MCF 10A (cell line): ENCODE measurements at regions not wholly inside any gene's neighbourhood (a gene's known extent, or its start where the extent isn't known, plus 50 kb on each side); places are given as distances from the start of the nearest gene placed in this dataset.

Source experiments
- BruUV-seq: library from RNA; stranded (reverse); fragments of 400-500 nt; replicated peaks from 2 replicates; lab custom pipeline; 2021; lab: Mats Ljungman, UMichigan
- CTCF ChIA-PET: fragments of 300-600 bp; sonication (Branson Sonifier 250); formaldehyde crosslinking; extraction: SDS; loops from one replicate; lab custom pipeline; 2021; ENCODE audit warnings: antibody characterized with exemption, inconsistent platforms; lab: Yijun Ruan, JAX
- POLR2A ChIA-PET: fragments of 300-600, 350-650 bp; sonication (Branson Sonifier 250); formaldehyde crosslinking; extraction: SDS; loops from one replicate; lab custom pipeline; 2020; ENCODE audit warnings: antibody characterized with exemption, inconsistent platforms; lab: Yijun Ruan, JAX
- DNase-seq: peaks from one replicate; pipeline ENCODE4 v3.0.0-alpha.2; 2018; ENCODE audit not compliant: unreplicated experiment
- H3K27ac Mint-ChIP-seq: one replicate; pipeline ENCODE4 v1.8.0; 2022; ENCODE audit warnings: mild to moderate bottlenecking, low read depth, mixed read lengths; ENCODE audit not compliant: unreplicated experiment
- H3K27me3 Mint-ChIP-seq: one replicate; pipeline ENCODE4 v1.8.0; 2022; ENCODE audit warnings: mixed read lengths; ENCODE audit not compliant: insufficient read depth, unreplicated experiment
- H3K36me3 Mint-ChIP-seq: one replicate; pipeline ENCODE4 v1.8.0; 2022; ENCODE audit warnings: mild to moderate bottlenecking, moderate library complexity, mixed read lengths; ENCODE audit not compliant: insufficient read depth, unreplicated experiment
- H3K4me1 Mint-ChIP-seq: one replicate; pipeline ENCODE4 v1.8.0; 2022; ENCODE audit warnings: mixed read lengths; ENCODE audit not compliant: insufficient read depth, unreplicated experiment
- H3K4me3 Mint-ChIP-seq: one replicate; pipeline ENCODE4 v1.8.0; 2022; ENCODE audit warnings: mild to moderate bottlenecking, moderate library complexity, mixed read lengths; ENCODE audit not compliant: unreplicated experiment
- H3K9me3 Mint-ChIP-seq: one replicate; pipeline ENCODE4 v1.8.0; 2022; ENCODE audit warnings: mixed read lengths; ENCODE audit not compliant: unreplicated experiment
- intact Hi-C: fragments of 100-400 bp; cut with micrococcal nuclease; formaldehyde crosslinking; loops from 2 replicates; pipeline ENCODE4 v1.14.1; 2022
- TF ChIP-seq, protein P1 (sequence below): fragments of 200-600 bp; IDR thresholded peaks from one replicate; pipeline ENCODE4 v1.8.0; 2022; ENCODE audit warnings: antibody characterized with exemption, mild to moderate bottlenecking; ENCODE audit not compliant: unreplicated experiment

DNA sequence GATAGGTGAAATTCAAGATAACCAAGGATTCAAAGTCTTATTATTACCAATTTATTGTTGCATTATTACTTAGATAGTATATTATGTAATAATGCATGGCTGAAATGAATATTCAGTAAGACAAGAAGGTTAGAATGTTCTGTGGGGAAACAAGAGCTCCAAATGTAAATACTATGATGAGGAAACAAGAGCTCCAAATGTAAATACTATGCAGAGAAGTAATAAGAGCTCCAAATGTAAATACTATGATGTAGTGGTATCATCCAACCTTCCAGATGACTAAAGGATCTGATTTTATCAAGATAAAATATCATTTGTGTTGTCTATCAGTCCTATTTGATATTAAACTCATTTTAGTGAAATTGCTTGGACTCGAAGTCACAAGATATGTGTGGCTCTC, 82.2 kb upstream of the PCDH18 start:
- intact Hi-C loops, result no loop called here
- Mint-ChIP-seq H3K4me1 (no peaks in the 10 kb centered on the region), H3K9me3 (peaks cover 6% of the 10 kb centered on the region), H3K27ac (no peak overlapping the region), H3K4me3 (no peak overlapping the region), H3K27me3 (no peaks in the 10 kb centered on the region), H3K36me3 (no peaks in the 10 kb centered on the region)
- no TSS peak for BruUV-seq
- TF ChIP-seq, protein P1, sequence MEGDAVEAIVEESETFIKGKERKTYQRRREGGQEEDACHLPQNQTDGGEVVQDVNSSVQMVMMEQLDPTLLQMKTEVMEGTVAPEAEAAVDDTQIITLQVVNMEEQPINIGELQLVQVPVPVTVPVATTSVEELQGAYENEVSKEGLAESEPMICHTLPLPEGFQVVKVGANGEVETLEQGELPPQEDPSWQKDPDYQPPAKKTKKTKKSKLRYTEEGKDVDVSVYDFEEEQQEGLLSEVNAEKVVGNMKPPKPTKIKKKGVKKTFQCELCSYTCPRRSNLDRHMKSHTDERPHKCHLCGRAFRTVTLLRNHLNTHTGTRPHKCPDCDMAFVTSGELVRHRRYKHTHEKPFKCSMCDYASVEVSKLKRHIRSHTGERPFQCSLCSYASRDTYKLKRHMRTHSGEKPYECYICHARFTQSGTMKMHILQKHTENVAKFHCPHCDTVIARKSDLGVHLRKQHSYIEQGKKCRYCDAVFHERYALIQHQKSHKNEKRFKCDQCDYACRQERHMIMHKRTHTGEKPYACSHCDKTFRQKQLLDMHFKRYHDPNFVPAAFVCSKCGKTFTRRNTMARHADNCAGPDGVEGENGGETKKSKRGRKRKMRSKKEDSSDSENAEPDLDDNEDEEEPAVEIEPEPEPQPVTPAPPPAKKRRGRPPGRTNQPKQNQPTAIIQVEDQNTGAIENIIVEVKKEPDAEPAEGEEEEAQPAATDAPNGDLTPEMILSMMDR, result no peak
- POLR2A ChIA-PET, result no interaction called here
- DNase-seq, result no peak
- CTCF ChIA-PET, result no interaction called here

GRCh38 chr4:137611998-137612700, 79.9 kb upstream of the PCDH18 start:
- TF ChIP-seq, protein P1, result no peak
- H3K27ac Mint-ChIP-seq, result no peak overlapping the region
- intact Hi-C loops, result no loop called here

DNA sequence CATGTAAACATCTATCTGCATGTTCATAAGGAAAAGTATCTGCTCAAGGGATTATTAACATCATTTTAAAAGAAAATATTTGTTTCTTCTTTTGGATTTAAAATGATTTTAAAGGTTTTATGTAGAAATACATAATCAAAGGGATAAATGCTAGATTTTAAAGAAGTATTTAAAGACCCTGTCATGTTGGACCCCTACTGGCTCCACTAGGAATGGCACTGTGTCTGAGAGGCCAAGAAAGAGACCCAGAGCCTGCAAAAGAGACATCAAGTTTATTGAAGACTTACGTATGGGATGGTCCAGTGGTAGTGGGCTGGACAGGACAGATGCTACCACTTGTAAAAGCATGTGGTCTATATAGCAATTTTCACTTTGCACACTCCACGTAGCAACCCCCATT, 78.7 kb upstream of the PCDH18 start:
- no peaks in the 10 kb centered on the region for H3K36me3 Mint-ChIP-seq
- H3K27me3 Mint-ChIP-seq, result no peaks in the 10 kb centered on the region
- no peak overlapping the region for H3K27ac Mint-ChIP-seq
- no peak overlapping the region for H3K4me3 Mint-ChIP-seq
- peak; percentile 24 for DNase-seq
- CTCF ChIA-PET, result interaction anchor here (0.7 kb wide), 1 partner anchor 320 kb away, joined by 3 read pairs; no protein-coding TSS in a partner anchor
- TF ChIP-seq, protein P1, result peak; percentile 30
- H3K4me1 Mint-ChIP-seq, result no peaks in the 10 kb centered on the region
- POLR2A ChIA-PET, result no interaction called here
- peaks cover 6% of the 10 kb centered on the region for H3K9me3 Mint-ChIP-seq
- intact Hi-C loops, result no loop called here
- BruUV-seq, result no TSS peak

More at GRCh38 chr4:137611998-137612700, 79.9 kb upstream of the PCDH18 start:
- ChIA-PET POLR2A (interaction anchor here (0.7 kb wide), 1 partner anchor 8 kb away, joined by 3 read pairs; no protein-coding TSS in a partner anchor), CTCF (interaction anchor here (0.6 kb wide), 1 partner anchor 477 kb away, joined by 3 read pairs; no protein-coding TSS in a partner anchor)
- no peak for DNase-seq
- Mint-ChIP-seq H3K4me3 (no peak overlapping the region), H3K36me3 (no peaks in the 10 kb centered on the region), H3K9me3 (peaks cover 6% of the 10 kb centered on the region), H3K4me1 (no peaks in the 10 kb centered on the region), H3K27me3 (no peaks in the 10 kb centered on the region)
- BruUV-seq, result no TSS peak

GRCh38 chr4:137609718-137610430, 77.6 kb upstream of the PCDH18 start:
- POLR2A ChIA-PET, result no interaction called here
- H3K27ac Mint-ChIP-seq, result no peak overlapping the region
- CTCF ChIA-PET, result no interaction called here
- no peaks in the 10 kb centered on the region for H3K4me1 Mint-ChIP-seq
- peaks cover 6% of the 10 kb centered on the region for H3K9me3 Mint-ChIP-seq
- no peaks in the 10 kb centered on the region for H3K27me3 Mint-ChIP-seq
- DNase-seq, result no peak
- H3K36me3 Mint-ChIP-seq, result no peaks in the 10 kb centered on the region
- H3K4me3 Mint-ChIP-seq, result no peak overlapping the region
- no TSS peak for BruUV-seq
- TF ChIP-seq, protein P1, result no peak
- intact Hi-C loops, result no loop called here
